Caco-2 (cell line): ENCODE measurements at regions not wholly inside any gene's neighbourhood (a gene's known extent, or its start where the extent isn't known, plus 50 kb on each side); places are given as distances from the start of the nearest gene placed in this dataset.

Source experiments
- BruUV-seq: library from RNA; stranded (reverse); fragments of 400-500 nt; replicated peaks from 2 replicates; lab custom pipeline; 2021; lab: Mats Ljungman, UMichigan
- CTCF ChIA-PET: fragments of 300-600 bp; sonication (Branson Sonifier 250); formaldehyde crosslinking; loops from one replicate; lab custom pipeline; 2022; ENCODE audit warnings: antibody characterized with exemption; lab: Charles Lee
- POLR2A ChIA-PET: fragments of 300-600 bp; sonication (Branson Sonifier 250); formaldehyde crosslinking; loops from one replicate; lab custom pipeline; 2022; ENCODE audit warnings: antibody characterized with exemption; lab: Charles Lee
- DNase-seq, 2 experiments: peaks; one replicate each; pipeline versions ENCODE4 v3.0.0 to v3.0.0-alpha.2; 2020 to 2022
- H3K27me3 ChIP-seq: replicated peaks from 2 replicates; pipeline ENCODE4 v1.6.0; 2011; ENCODE audit warnings: low read length; ENCODE audit not compliant: control insufficient read depth, insufficient read depth
- H3K36me3 ChIP-seq: 2 replicates; pipeline ENCODE4 v1.5.1; 2011; ENCODE audit warnings: low read length; ENCODE audit not compliant: control insufficient read depth, insufficient read depth
- H3K4me1 ChIP-seq: fragments of 250-450 bp; sonication (Bioruptor Pico); 2 replicates; pipeline ENCODE4 v1.5.1; 2020; ENCODE audit warnings: mild to moderate bottlenecking
- H3K4me3 ChIP-seq: 2 replicates; pipeline ENCODE4 v1.5.1; 2011; ENCODE audit warnings: low read depth, mild to moderate bottlenecking, control low read depth, low read length
- H3K9me3 ChIP-seq: fragments of 250-450 bp; sonication (Bioruptor Pico); 2 replicates; pipeline ENCODE4 v1.5.1; 2020; ENCODE audit warnings: mild to moderate bottlenecking, moderate library complexity
- H3K27ac Mint-ChIP-seq: one replicate; pipeline ENCODE4 v1.8.0; 2022; ENCODE audit warnings: mixed read lengths; ENCODE audit not compliant: unreplicated experiment
- H3K27me3 Mint-ChIP-seq: one replicate; pipeline ENCODE4 v1.8.0; 2022; ENCODE audit warnings: mixed read lengths; ENCODE audit not compliant: insufficient read depth, unreplicated experiment
- H3K36me3 Mint-ChIP-seq: one replicate; pipeline ENCODE4 v1.8.0; 2022; ENCODE audit warnings: mild to moderate bottlenecking, mixed read lengths; ENCODE audit not compliant: insufficient read depth, unreplicated experiment
- H3K4me1 Mint-ChIP-seq: one replicate; pipeline ENCODE4 v1.8.0; 2022; ENCODE audit warnings: low read depth, mixed read lengths; ENCODE audit not compliant: unreplicated experiment
- H3K4me3 Mint-ChIP-seq: one replicate; pipeline ENCODE4 v1.8.0; 2022; ENCODE audit warnings: mild to moderate bottlenecking, moderate library complexity, mixed read lengths; ENCODE audit not compliant: unreplicated experiment
- H3K9me3 Mint-ChIP-seq: one replicate; pipeline ENCODE4 v1.8.0; 2022; ENCODE audit warnings: mixed read lengths; ENCODE audit not compliant: unreplicated experiment
- intact Hi-C: fragments of 100-400 bp; cut with micrococcal nuclease; formaldehyde crosslinking; loops from one replicate; pipeline ENCODE4 v1.10.0; 2022; ENCODE audit not compliant: unreplicated experiment
- TF ChIP-seq, protein P1 (sequence below), 2 experiments: fragments of 200-600 bp in 1 of 2; IDR thresholded peaks; 1 replicate in 1 of 2; 2 replicates in 1 of 2; pipeline versions ENCODE4 v1.5.1 to v1.8.0; 2011 to 2022; ENCODE audit warnings: antibody characterized with exemption in 1 of 2, control low read depth in 1 of 2, inconsistent platforms in 1 of 2, low read depth in 1 of 2, low read length in 1 of 2, mild to moderate bottlenecking in 1 of 2, moderate library complexity in 1 of 2; ENCODE audit not compliant: insufficient read depth in 1 of 2, severe bottlenecking in 1 of 2, unreplicated experiment in 1 of 2

DNA sequence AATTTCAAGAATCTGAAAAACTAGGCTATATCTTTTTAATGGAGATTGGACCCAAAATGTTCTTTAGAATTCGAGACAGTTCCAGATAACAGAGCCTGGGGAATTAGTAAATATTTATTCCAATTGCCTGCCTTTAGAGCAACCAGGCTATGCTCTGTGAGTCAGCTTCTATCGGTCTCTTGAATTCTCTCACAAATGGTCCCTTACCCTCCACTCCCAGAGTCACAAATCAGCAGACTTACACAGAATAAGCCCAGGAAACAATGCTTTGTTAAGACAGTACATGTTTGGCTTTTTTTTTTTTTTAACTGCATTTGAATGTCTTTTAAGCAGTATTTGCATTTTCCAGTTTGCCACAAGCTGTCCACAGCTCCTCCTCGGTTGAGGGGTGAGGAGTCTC lies 460.7 kb upstream of the CBLB start:
- ChIA-PET CTCF (no interaction called here), POLR2A (no interaction called here)
- Histone ChIP-seq H3K36me3 (no peaks in the 10 kb centered on the region), H3K4me1 (no peaks in the 10 kb centered on the region), H3K9me3 (no peaks in the 10 kb centered on the region), H3K4me3 (no peak overlapping the region), H3K27me3 (no peaks in the 10 kb centered on the region)
- Mint-ChIP-seq H3K4me3 (no peak overlapping the region), H3K4me1 (peaks cover 3% of the 10 kb centered on the region), H3K36me3 (no peaks in the 10 kb centered on the region), H3K9me3 (peaks cover 4% of the 10 kb centered on the region), H3K27me3 (no peaks in the 10 kb centered on the region), H3K27ac (no peak overlapping the region)
- intact Hi-C loops, result no loop called here
- DNase-seq, result no peak
- BruUV-seq, result no TSS peak
- TF ChIP-seq, protein P1, sequence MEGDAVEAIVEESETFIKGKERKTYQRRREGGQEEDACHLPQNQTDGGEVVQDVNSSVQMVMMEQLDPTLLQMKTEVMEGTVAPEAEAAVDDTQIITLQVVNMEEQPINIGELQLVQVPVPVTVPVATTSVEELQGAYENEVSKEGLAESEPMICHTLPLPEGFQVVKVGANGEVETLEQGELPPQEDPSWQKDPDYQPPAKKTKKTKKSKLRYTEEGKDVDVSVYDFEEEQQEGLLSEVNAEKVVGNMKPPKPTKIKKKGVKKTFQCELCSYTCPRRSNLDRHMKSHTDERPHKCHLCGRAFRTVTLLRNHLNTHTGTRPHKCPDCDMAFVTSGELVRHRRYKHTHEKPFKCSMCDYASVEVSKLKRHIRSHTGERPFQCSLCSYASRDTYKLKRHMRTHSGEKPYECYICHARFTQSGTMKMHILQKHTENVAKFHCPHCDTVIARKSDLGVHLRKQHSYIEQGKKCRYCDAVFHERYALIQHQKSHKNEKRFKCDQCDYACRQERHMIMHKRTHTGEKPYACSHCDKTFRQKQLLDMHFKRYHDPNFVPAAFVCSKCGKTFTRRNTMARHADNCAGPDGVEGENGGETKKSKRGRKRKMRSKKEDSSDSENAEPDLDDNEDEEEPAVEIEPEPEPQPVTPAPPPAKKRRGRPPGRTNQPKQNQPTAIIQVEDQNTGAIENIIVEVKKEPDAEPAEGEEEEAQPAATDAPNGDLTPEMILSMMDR (IDR thresholded peaks at IDR 0.05; ENCODE audit: insufficient read depth in 1 of 2, low read depth in 1 of 2, low read length in 1 of 2, severe bottlenecking in 1 of 2, unreplicated experiment in 1 of 2), result no peak

DNA sequence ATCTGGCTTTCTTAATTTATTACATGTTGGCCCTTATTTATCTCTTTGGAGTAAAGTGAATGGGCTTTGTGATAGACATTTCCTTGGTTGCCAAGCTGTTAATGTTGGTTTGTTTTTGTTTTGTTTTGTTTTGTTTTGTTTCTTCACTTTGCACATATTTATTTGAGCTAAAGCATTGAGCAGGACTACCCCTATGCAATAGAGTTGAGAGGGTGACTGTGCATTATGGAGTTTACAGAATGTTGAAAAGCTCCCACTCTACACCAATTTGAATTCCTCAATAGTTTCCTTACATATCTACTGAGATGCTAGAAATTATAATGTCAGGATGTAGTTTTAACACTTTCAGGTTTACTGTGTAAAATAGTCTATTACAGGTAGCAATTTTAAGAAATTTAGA lies 462.8 kb upstream of the CBLB start:
- H3K4me1 ChIP-seq, result no peaks in the 10 kb centered on the region
- no peaks in the 10 kb centered on the region for H3K36me3 ChIP-seq
- intact Hi-C loops, result no loop called here
- POLR2A ChIA-PET, result no interaction called here
- Mint-ChIP-seq H3K9me3 (no peaks in the 10 kb centered on the region), H3K27ac (no peak overlapping the region), H3K4me1 (peaks cover 9% of the 10 kb centered on the region), H3K4me3 (no peak overlapping the region), H3K27me3 (no peaks in the 10 kb centered on the region), H3K36me3 (no peaks in the 10 kb centered on the region)
- H3K27me3 ChIP-seq, result no peaks in the 10 kb centered on the region
- no peak for DNase-seq
- H3K9me3 ChIP-seq, result no peaks in the 10 kb centered on the region
- BruUV-seq, result no TSS peak
- no peak overlapping the region for H3K4me3 ChIP-seq
- TF ChIP-seq, protein P1 (IDR thresholded peaks at IDR 0.05; ENCODE audit: insufficient read depth in 1 of 2, low read depth in 1 of 2, low read length in 1 of 2, severe bottlenecking in 1 of 2, unreplicated experiment in 1 of 2), result no peak
- CTCF ChIA-PET, result no interaction called here

DNA sequence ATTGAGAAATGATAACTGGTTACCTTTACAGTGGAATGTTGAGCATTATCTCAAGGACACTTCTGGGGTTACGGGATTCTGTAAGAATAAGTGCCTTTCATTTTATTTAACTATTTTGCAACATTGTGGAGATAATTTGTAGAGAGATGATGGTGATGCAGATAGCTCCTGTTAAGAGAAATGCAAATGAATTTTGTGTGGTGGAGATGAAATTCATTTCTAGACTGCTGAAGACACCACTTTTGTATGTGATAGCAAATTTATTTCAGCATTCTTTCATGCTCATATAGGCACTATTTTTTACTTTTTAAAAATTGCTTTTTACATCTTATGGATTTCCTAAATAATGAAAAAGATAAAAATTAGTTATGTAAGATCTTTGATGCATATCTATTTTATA lies 463.3 kb upstream of the CBLB start:
- Mint-ChIP-seq H3K9me3 (no peaks in the 10 kb centered on the region), H3K4me1 (peaks cover 9% of the 10 kb centered on the region), H3K27me3 (no peaks in the 10 kb centered on the region), H3K36me3 (no peaks in the 10 kb centered on the region), H3K4me3 (no peak overlapping the region), H3K27ac (no peak overlapping the region)
- TF ChIP-seq, protein P1 (IDR thresholded peaks at IDR 0.05; ENCODE audit: insufficient read depth in 1 of 2, low read depth in 1 of 2, low read length in 1 of 2, severe bottlenecking in 1 of 2, unreplicated experiment in 1 of 2), result no peak
- ChIA-PET CTCF (no interaction called here), POLR2A (no interaction called here)
- no peaks in the 10 kb centered on the region for H3K36me3 ChIP-seq
- no peak for DNase-seq
- intact Hi-C loops, result no loop called here
- no peak overlapping the region for H3K4me3 ChIP-seq
- no peaks in the 10 kb centered on the region for H3K9me3 ChIP-seq
- no TSS peak for BruUV-seq
- no peaks in the 10 kb centered on the region for H3K27me3 ChIP-seq
- no peaks in the 10 kb centered on the region for H3K4me1 ChIP-seq
